Choroid plexus epithelial cell (primary cell): ENCODE measurements at regions not wholly inside any gene's neighbourhood (a gene's known extent, or its start where the extent isn't known, plus 50 kb on each side); places are given as distances from the start of the nearest gene placed in this dataset.

Experiments used
- DNase-seq: peaks from one replicate; pipeline ENCODE4 v3.0.0-alpha.2; 2010; ENCODE audit warnings: low read depth
- H3K4me3 ChIP-seq: 2 replicates; pipeline ENCODE4 v1.5.1; 2011; ENCODE audit warnings: low read depth, mild to moderate bottlenecking, control low read depth, low read length, moderate library complexity
- CTCF ChIP-seq: conservative IDR thresholded peaks from 2 replicates; pipeline ENCODE4 v1.5.1; 2011; ENCODE audit warnings: low read depth, mild to moderate bottlenecking, control low read depth, inconsistent platforms, low read length, moderate library complexity

DNA sequence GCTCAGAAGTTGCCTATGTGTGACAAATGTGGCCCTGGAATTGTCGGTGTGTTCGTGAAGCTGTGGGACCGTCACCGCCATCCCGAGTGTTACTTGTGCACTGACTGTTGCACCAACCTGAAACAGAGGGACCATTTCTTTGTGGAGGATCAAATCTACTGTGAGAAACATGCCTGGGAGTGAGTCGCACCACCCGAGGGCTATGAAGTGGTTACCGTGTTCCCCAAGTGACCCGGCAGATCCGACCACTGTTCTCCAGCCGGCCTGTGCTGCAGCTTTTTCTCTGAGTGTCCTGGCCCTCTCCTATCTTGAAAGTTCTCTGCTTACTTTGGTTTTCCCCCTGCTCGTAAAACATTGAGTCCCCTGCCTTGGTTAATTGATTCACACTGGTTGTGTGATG, 65.3 kb downstream of the VCPKMT start:
- DNase-seq = no peak
- no peak overlapping the region for H3K4me3 ChIP-seq
- TF ChIP-seq CTCF = no peak

DNA sequence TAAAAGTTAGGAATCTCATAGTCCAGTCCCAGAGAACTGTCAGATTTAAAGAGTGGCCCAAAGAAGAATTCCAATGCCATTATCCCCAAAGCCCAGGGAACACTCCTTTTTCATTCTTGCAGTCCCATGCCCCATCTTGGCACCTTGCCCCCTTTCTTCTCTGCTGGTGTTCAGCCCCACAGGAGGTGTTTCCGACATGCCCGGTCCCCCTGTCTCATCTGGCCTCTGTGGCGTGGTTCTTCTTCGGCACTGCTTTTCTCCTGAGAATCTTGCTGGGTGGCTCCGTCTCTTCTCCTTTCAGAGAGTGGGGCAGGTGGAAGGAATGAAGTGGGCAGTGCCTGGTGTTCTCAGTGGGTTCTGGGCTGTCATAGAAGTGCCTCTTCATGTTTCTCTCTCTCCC, 64.7 kb downstream of the VCPKMT start:
- no peak for TF ChIP-seq CTCF
- no peak for DNase-seq
- H3K4me3 ChIP-seq = no peak overlapping the region

DNA sequence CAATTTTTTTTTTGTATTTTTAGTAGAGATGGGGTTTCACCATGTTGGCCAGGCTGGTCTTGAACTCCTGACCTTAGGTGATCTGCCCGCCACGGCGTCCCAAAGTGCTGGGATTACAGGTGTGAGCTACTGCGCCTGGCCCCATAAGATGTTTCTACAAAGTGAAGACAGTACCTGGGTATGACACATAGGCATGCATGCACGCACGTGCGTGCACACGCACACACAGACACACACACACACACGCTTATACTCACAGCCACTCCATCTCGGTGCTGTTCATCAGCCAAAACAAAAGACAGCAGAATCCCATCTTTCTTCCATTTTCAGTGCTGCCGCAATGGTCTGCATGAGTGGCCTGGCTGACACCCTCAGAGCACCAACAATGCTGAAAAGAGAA, 63.9 kb downstream of the VCPKMT start:
- no peak overlapping the region for H3K4me3 ChIP-seq
- DNase-seq = no peak
- no peak for TF ChIP-seq CTCF

DNA sequence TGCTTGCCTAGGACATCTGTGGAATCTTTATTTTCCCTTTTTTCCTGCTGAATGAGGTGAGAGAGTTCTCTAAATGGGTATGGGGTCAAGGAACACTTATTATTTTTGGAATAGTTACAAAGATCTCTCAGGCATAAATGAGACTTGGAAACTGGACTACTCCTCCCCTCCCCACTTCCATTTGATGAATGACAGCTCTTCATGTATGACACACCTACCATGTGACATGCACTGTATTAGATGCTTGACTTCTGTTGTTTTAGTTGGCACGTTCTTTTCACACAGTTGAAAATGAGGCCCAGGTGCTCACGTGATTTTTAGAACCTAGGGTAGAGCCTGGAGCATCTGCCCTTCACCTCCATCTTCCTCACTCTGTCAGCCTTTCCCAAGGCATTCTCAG, 62.4 kb downstream of the VCPKMT start:
- no peak for TF ChIP-seq CTCF
- no peak for DNase-seq
- no peak overlapping the region for H3K4me3 ChIP-seq

GRCh38 chr14:50055461-50056228, 60.7 kb downstream of the VCPKMT start:
- H3K4me3 ChIP-seq = no peak overlapping the region
- DNase-seq = peak; percentile 19
- peak; percentile 32 for TF ChIP-seq CTCF

DNA sequence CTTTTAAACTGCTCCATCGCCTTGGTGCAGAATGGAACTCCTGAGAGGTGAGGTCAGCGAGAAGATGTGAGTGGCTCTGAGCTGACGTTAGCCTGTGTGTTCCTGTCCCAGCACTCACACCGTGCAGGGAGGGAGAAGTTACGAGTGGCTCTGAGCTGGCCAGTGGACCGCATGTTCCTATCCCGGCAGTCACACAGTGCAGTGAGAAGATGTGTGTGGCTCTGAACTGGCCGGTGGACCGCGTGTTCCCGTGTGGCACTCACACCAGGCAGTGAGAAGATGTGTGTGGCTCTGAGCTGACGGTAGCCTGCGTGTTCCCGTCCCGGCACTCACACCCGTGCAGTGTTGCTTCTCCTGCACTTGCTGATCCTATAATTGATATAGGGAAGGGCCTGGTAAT, 59.9 kb downstream of the VCPKMT start:
- no peak overlapping the region for H3K4me3 ChIP-seq
- no peak for TF ChIP-seq CTCF
- DNase-seq = no peak

DNA sequence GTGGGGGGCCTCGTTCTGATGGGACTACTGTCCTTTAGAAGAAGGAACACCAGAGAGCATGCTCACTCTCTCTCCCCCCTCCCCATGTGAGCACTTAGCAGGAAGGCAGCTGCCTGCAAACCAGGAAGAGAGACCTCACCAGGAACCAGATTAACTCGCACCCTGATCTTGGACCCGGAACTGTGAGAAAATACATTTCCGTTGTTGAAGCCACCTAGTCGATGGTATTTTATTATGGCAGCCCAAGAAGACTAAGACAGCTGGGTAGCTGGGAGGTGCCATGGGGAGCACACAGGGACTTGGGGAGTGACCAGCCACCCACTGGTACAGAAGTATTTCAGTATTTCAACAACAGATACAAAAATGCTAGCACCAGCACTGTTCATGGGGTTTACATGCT, 59.0 kb downstream of the VCPKMT start:
- no peak for DNase-seq
- TF ChIP-seq CTCF = no peak

More for the DNA sequence above, 59.0 kb downstream of the VCPKMT start:
- no peak overlapping the region for H3K4me3 ChIP-seq
